ENCODE measurements at regions not wholly inside any gene's neighbourhood (a gene's known extent, or its start where the extent isn't known, plus 50 kb on each side); places are given as distances from the start of the nearest gene placed in this dataset.

- DNase-seq = no peak
Measured at GRCh38 chr16:86893506-86893905, 315.2 kb downstream of the FOXL1 start.

GRCh38 chr16:86894029-86894567 is 315.7 kb downstream of the FOXL1 start:
- DNase-seq = no peak

- DNase-seq = no peak
Measured at GRCh38 chr16:86894925-86895324, 316.6 kb downstream of the FOXL1 start.

- DNase-seq = no peak
Measured at GRCh38 chr16:86895606-86896005, 317.3 kb downstream of the FOXL1 start.

- DNase-seq = no peak
Measured at GRCh38 chr16:86896976-86897375, 318.6 kb downstream of the FOXL1 start.

GRCh38 chr16:86897486-86897885 is 319.1 kb downstream of the FOXL1 start:
- no peak for DNase-seq

- no peak for DNase-seq
Measured at GRCh38 chr16:86898386-86898785, 320.0 kb downstream of the FOXL1 start.

- no peak for DNase-seq
Measured at GRCh38 chr16:86899151-86899550, 320.8 kb downstream of the FOXL1 start.

GRCh38 chr16:86899757-86900156 is 321.4 kb downstream of the FOXL1 start:
- no peak for DNase-seq

- no peak for DNase-seq
Measured at GRCh38 chr16:86901483-86901882, 323.1 kb downstream of the FOXL1 start.

GRCh38 chr16:86902656-86903001 is 324.3 kb downstream of the FOXL1 start:
- DNase-seq = no peak

- no peak for DNase-seq
Measured at GRCh38 chr16:86903068-86903467, 324.7 kb downstream of the FOXL1 start.

- no peak for DNase-seq
Measured at GRCh38 chr16:86905302-86905701, 327.0 kb downstream of the FOXL1 start.

GRCh38 chr16:86906623-86907022 is 328.3 kb downstream of the FOXL1 start:
- no peak for DNase-seq

GRCh38 chr16:86909359-86910160 is 331.2 kb downstream of the FOXL1 start:
- no peak for DNase-seq

GRCh38 chr16:86910161-86910769 is 331.9 kb downstream of the FOXL1 start:
- no peak for DNase-seq

GRCh38 chr16:86911437-86911958 is 333.1 kb downstream of the FOXL1 start:
- no peak for DNase-seq

GRCh38 chr16:86913886-86914285 is 335.5 kb downstream of the FOXL1 start:
- no peak for DNase-seq

- DNase-seq = no peak
Measured at GRCh38 chr16:86914876-86915717, 336.7 kb downstream of the FOXL1 start.

GRCh38 chr16:86917471-86918365 is 339.4 kb downstream of the FOXL1 start:
- no peak for DNase-seq

GRCh38 chr16:86918637-86919036 is 340.3 kb downstream of the FOXL1 start:
- DNase-seq = no peak

- DNase-seq = no peak
Measured at GRCh38 chr16:86919078-86919477, 340.7 kb downstream of the FOXL1 start.
